A673 (cell line): ENCODE measurements at regions not wholly inside any gene's neighbourhood (a gene's known extent, or its start where the extent isn't known, plus 50 kb on each side); places are given as distances from the start of the nearest gene placed in this dataset.

Source experiments
- BruUV-seq: library from RNA; stranded (reverse); fragments of 400-500 nt; replicated peaks from 2 replicates; lab custom pipeline; 2021; lab: Mats Ljungman, UMichigan
- CTCF ChIA-PET: fragments of 300-600 bp; sonication (Branson Sonifier 250); formaldehyde crosslinking; loops from one replicate; lab custom pipeline; 2022; ENCODE audit warnings: antibody characterized with exemption; lab: Charles Lee
- POLR2A ChIA-PET: fragments of 300-600 bp; sonication (Branson Sonifier 250); formaldehyde crosslinking; loops from one replicate; lab custom pipeline; 2022; ENCODE audit warnings: antibody characterized with exemption; ENCODE audit not compliant: low non-redundant PET; lab: Charles Lee
- DNase-seq: peaks from one replicate; pipeline ENCODE4 v3.0.0-alpha.2; 2015; ENCODE audit warnings: low spot score
- H3K27ac ChIP-seq: fragments of 200-600 bp; sonication (generic); 2 replicates; pipeline ENCODE4 v1.5.1; 2016; ENCODE audit warnings: mixed run types, low read depth, mild to moderate bottlenecking, mixed read lengths, antibody characterized with exemption, low read length; ENCODE audit not compliant: poor library complexity, severe bottlenecking
- H3K27me3 ChIP-seq: fragments of 200-600 bp; sonication (generic); replicated peaks from 2 replicates; pipeline ENCODE4 v1.6.1; 2017; ENCODE audit warnings: mixed run types, low read depth, mild to moderate bottlenecking, mixed read lengths, antibody characterized with exemption, low read length; ENCODE audit not compliant: insufficient read depth, poor library complexity
- H3K36me3 ChIP-seq: fragments of 200-600 bp; sonication (generic); 2 replicates; pipeline ENCODE4 v1.6.1; 2016; ENCODE audit warnings: mixed run types, mild to moderate bottlenecking, mixed read lengths, antibody characterized with exemption, low read length; ENCODE audit not compliant: insufficient read depth, poor library complexity, severe bottlenecking
- H3K4me1 ChIP-seq: fragments of 200-600 bp; sonication (generic); 2 replicates; pipeline ENCODE4 v1.6.1; 2017; ENCODE audit warnings: mixed run types, mild to moderate bottlenecking, mixed read lengths, antibody characterized with exemption, low read length; ENCODE audit not compliant: insufficient read depth, poor library complexity, severe bottlenecking
- H3K4me3 ChIP-seq: fragments of 200-600 bp; sonication (generic); 2 replicates; pipeline ENCODE4 v1.5.1; 2016; ENCODE audit warnings: low read depth, mixed run types, mild to moderate bottlenecking, mixed read lengths, low read length; ENCODE audit not compliant: poor library complexity, severe bottlenecking
- H3K9me3 ChIP-seq: fragments of 200-600 bp; sonication (generic); 2 replicates; pipeline ENCODE4 v1.6.1; 2016; ENCODE audit warnings: mixed run types, low read depth, mild to moderate bottlenecking, mixed read lengths, antibody characterized with exemption, low read length; ENCODE audit not compliant: poor library complexity, severe bottlenecking
- CTCF ChIP-seq: fragments of 300-800, 200-600 bp; sonication (generic); conservative IDR thresholded peaks from 2 replicates; pipeline ENCODE4 v1.5.1; 2017; ENCODE audit warnings: low read depth, mild to moderate bottlenecking, antibody characterized with exemption, low read length, moderate library complexity, mixed read lengths
- EZH2 ChIP-seq: fragments of 200-600 bp; sonication (generic); IDR thresholded peaks from 2 replicates; pipeline ENCODE4 v1.6.1; 2017; ENCODE audit warnings: borderline replicate concordance, low read depth, mild to moderate bottlenecking, mixed read lengths, antibody characterized with exemption, low read length; ENCODE audit not compliant: poor library complexity, severe bottlenecking
- intact Hi-C: fragments of 100-400 bp; cut with micrococcal nuclease; formaldehyde crosslinking; loops from one replicate; pipeline ENCODE4 v1.10.0; 2022; ENCODE audit not compliant: unreplicated experiment

GRCh38 chr5:67813877-67814539 lies 401.5 kb upstream of the PIK3R1 start:
- no peaks in the 10 kb centered on the region for H3K36me3 ChIP-seq
- H3K27ac ChIP-seq: no peak overlapping the region
- ChIA-PET CTCF (no interaction called here), POLR2A (no interaction called here)
- no TSS peak for BruUV-seq
- intact Hi-C loops: no loop called here
- no peak overlapping the region for H3K4me3 ChIP-seq
- no peaks in the 10 kb centered on the region for H3K4me1 ChIP-seq
- TF ChIP-seq CTCF: no peak
- TF ChIP-seq EZH2: no peak
- DNase-seq: no peak
- H3K9me3 ChIP-seq: no peaks in the 10 kb centered on the region
- no peaks in the 10 kb centered on the region for H3K27me3 ChIP-seq

GRCh38 chr5:67809589-67809988 lies 406.0 kb upstream of the PIK3R1 start:
- TF ChIP-seq EZH2 (no peak), CTCF (no peak)
- Histone ChIP-seq H3K9me3 (no peaks in the 10 kb centered on the region), H3K4me3 (no peak overlapping the region), H3K36me3 (no peaks in the 10 kb centered on the region), H3K4me1 (no peaks in the 10 kb centered on the region), H3K27me3 (no peaks in the 10 kb centered on the region), H3K27ac (no peak overlapping the region)
- ChIA-PET POLR2A (no interaction called here), CTCF (no interaction called here)
- BruUV-seq: no TSS peak
- intact Hi-C loops: no loop called here
- DNase-seq: peak; percentile 9

GRCh38 chr5:67808340-67808739 lies 407.2 kb upstream of the PIK3R1 start:
- BruUV-seq: no TSS peak
- intact Hi-C loops: no loop called here
- Histone ChIP-seq H3K27me3 (no peaks in the 10 kb centered on the region), H3K9me3 (no peaks in the 10 kb centered on the region), H3K27ac (no peak overlapping the region), H3K4me1 (no peaks in the 10 kb centered on the region), H3K4me3 (no peak overlapping the region), H3K36me3 (no peaks in the 10 kb centered on the region)
- TF ChIP-seq CTCF (no peak), EZH2 (no peak)
- ChIA-PET CTCF (no interaction called here), POLR2A (no interaction called here)
- no peak for DNase-seq
